Gastroesophageal sphincter (tissue), 4 donors: ENCODE measurements at regions not wholly inside any gene's neighbourhood (a gene's known extent, or its start where the extent isn't known, plus 50 kb on each side); places are given as distances from the start of the nearest gene placed in this dataset.

Source experiments
- ATAC-seq: fragments of 150-250 bp; one replicate; pipeline ENCODE4 v1.9.1; 2016; ENCODE audit warnings: mild to moderate bottlenecking, moderate library complexity
- H3K27ac ChIP-seq, 4 donors: fragments of 200-600 bp; sonication (generic) in 3 of 4; 1 replicate in 3 of 4; 2 replicates in 1 of 4; pipeline ENCODE4 v1.5.1; 2016 to 2019
- H3K27me3 ChIP-seq: fragments of 200-600 bp; sonication (generic); one replicate; pipeline ENCODE4 v1.5.1; 2019
- H3K36me3 ChIP-seq, 2 donors: fragments of 200-600 bp; sonication (generic); one replicate each; pipeline ENCODE4 v1.5.1; 2019; ENCODE audit warnings: control low read depth in 1 of 2
- H3K4me1 ChIP-seq, 3 donors: fragments of 200-600 bp; sonication (generic); 1 replicate in 2 of 3; 2 replicates in 1 of 3; pipeline ENCODE4 v1.5.1; 2016 to 2019; ENCODE audit warnings: control low read depth in 2 of 3
- H3K4me3 ChIP-seq, 2 donors: fragments of 200-600 bp; sonication (generic); one replicate each; pipeline ENCODE4 v1.5.1; 2019; ENCODE audit warnings: mild to moderate bottlenecking in 1 of 2, moderate library complexity in 1 of 2
- H3K9me3 ChIP-seq, 3 donors: fragments of 200-600 bp; sonication (generic); one replicate each; pipeline ENCODE4 v1.5.1; 2017 to 2019; ENCODE audit warnings: control low read depth in 2 of 3
- CTCF ChIP-seq, 4 experiments: fragments of 200-600 bp in 2 of 4; fragments of 450-650 bp in 2 of 4; sonication (generic) in 1 of 4; IDR thresholded peaks; one replicate each; pipeline ENCODE4 v1.5.1; 2017 to 2019; ENCODE audit warnings: antibody characterized with exemption in 4 of 4, mild to moderate bottlenecking in 2 of 4, moderate library complexity in 2 of 4
- EP300 ChIP-seq: sonication (generic); formaldehyde crosslinking; IDR thresholded peaks from one replicate; pipeline ENCODE4 v1.6.1; 2017; ENCODE audit warnings: antibody characterized with exemption, mild to moderate bottlenecking
- POLR2A ChIP-seq, 2 donors: fragments of 450-650 bp; IDR thresholded peaks; one replicate each; pipeline ENCODE4 v1.6.1; 2017; ENCODE audit warnings: antibody characterized with exemption in 2 of 2, mild to moderate bottlenecking in 2 of 2, moderate library complexity in 1 of 2
- POLR2AphosphoS5 ChIP-seq: sonication (generic); formaldehyde crosslinking; IDR thresholded peaks from one replicate; pipeline ENCODE4 v1.6.1; 2017; ENCODE audit warnings: antibody characterized with exemption
- WGBS, 2 donors: methylation state at CpG; one replicate each; pipeline ENCODE4 v1.1.5; 2018; ENCODE audit warnings: low coverage in 1 of 2; 5-methylcytosine and 5-hydroxymethylcytosine counted together

- no peak for ATAC-seq
- H3K9me3 ChIP-seq, result no peaks in the 10 kb centered on the region
- 86 to 92% methylated on average over 4 to 5 of the region's 6 CpGs for WGBS, 2 donors
- TF ChIP-seq POLR2A (IDR thresholded peaks at IDR 0.05), result no peak
- TF ChIP-seq CTCF (IDR thresholded peaks at IDR 0.05), result no peak
- no peak for TF ChIP-seq POLR2AphosphoS5
- TF ChIP-seq EP300, result no peak
- no peak overlapping the region for H3K4me3 ChIP-seq
- no peaks in the 10 kb centered on the region for H3K27me3 ChIP-seq
- H3K36me3 ChIP-seq, result no peaks in the 10 kb centered on the region
- no peak overlapping the region for H3K27ac ChIP-seq
- peaks cover 0 to 41% (median 3%) of the 10 kb centered on the region in 3 donors for H3K4me1 ChIP-seq
Measured at GRCh38 chr1:14508613-14509012, 89.9 kb upstream of the KAZN start.

- Histone ChIP-seq H3K9me3 (no peaks in the 10 kb centered on the region), H3K4me1 (peaks cover 0 to 41% (median 3%) of the 10 kb centered on the region in 3 donors), H3K4me3 (no peak overlapping the region), H3K36me3 (no peaks in the 10 kb centered on the region), H3K27me3 (no peaks in the 10 kb centered on the region), H3K27ac (peak overlapping the region in 2 of 4 donors; percentile 2 to 21)
- TF ChIP-seq EP300 (no peak), POLR2A (IDR thresholded peaks at IDR 0.05) (no peak), CTCF (IDR thresholded peaks at IDR 0.05) (no peak), POLR2AphosphoS5 (no peak)
- 30 to 56% methylated on average over 2 of the region's 2 CpGs for WGBS, 2 donors
- ATAC-seq, result no peak
Measured at GRCh38 chr1:14511166-14511680, 87.3 kb upstream of the KAZN start.

- H3K36me3 ChIP-seq, result no peaks in the 10 kb centered on the region
- ATAC-seq, result no peak
- TF ChIP-seq POLR2A (IDR thresholded peaks at IDR 0.05) (no peak), EP300 (no peak), CTCF (IDR thresholded peaks at IDR 0.05) (no peak), POLR2AphosphoS5 (no peak)
- peak overlapping the region in 2 of 4 donors; percentile 21 to 60 for H3K27ac ChIP-seq
- WGBS, 2 donors, result 55 to 71% methylated on average over 9 to 11 of the region's 14 CpGs
- no peak overlapping the region for H3K4me3 ChIP-seq
- H3K9me3 ChIP-seq, result no peaks in the 10 kb centered on the region
- no peaks in the 10 kb centered on the region for H3K27me3 ChIP-seq
- H3K4me1 ChIP-seq, result peaks cover 0 to 38% (median 5%) of the 10 kb centered on the region in 3 donors
Measured at GRCh38 chr1:14511796-14512585, 86.5 kb upstream of the KAZN start.

GRCh38 chr1:14513111-14513510, 85.4 kb upstream of the KAZN start:
- Histone ChIP-seq H3K27ac (peak overlapping the region in 3 of 4 donors; percentile 1 to 60 (median 3)), H3K27me3 (no peaks in the 10 kb centered on the region), H3K4me1 (peaks cover 0 to 41% (median 5%) of the 10 kb centered on the region in 3 donors), H3K4me3 (no peak overlapping the region), H3K36me3 (no peaks in the 10 kb centered on the region), H3K9me3 (no peaks in the 10 kb centered on the region)
- no peak for TF ChIP-seq CTCF (IDR thresholded peaks at IDR 0.05)
- TF ChIP-seq POLR2A (IDR thresholded peaks at IDR 0.05), result no peak
- TF ChIP-seq POLR2AphosphoS5, result no peak
- TF ChIP-seq EP300, result no peak
- ATAC-seq, result no peak
- 66 to 96% methylated on average over 6 to 7 of the region's 7 CpGs for WGBS, 2 donors

GRCh38 chr1:14514739-14515138, 83.7 kb upstream of the KAZN start:
- Histone ChIP-seq H3K27me3 (no peaks in the 10 kb centered on the region), H3K36me3 (no peaks in the 10 kb centered on the region), H3K4me3 (no peak overlapping the region), H3K27ac (no peak overlapping the region), H3K9me3 (no peaks in the 10 kb centered on the region), H3K4me1 (peaks cover 0 to 56% (median 5%) of the 10 kb centered on the region in 3 donors)
- WGBS, 2 donors, result 71 to 72% methylated on average over 2 of the region's 2 CpGs
- no peak for ATAC-seq
- TF ChIP-seq POLR2A (IDR thresholded peaks at IDR 0.05) (no peak), POLR2AphosphoS5 (no peak), CTCF (IDR thresholded peaks at IDR 0.05) (no peak), EP300 (no peak)
